BLaER1 (cell line): ENCODE measurements at regions not wholly inside any gene's neighbourhood (a gene's known extent, or its start where the extent isn't known, plus 50 kb on each side); places are given as distances from the start of the nearest gene placed in this dataset.

ENCODE experiments used
- H3K27ac ChIP-seq: shearing (Covaris generic); formaldehyde crosslinking; 2 replicates; pipeline ENCODE4 v1.8.1; 2022
- H3K27me3 ChIP-seq: shearing (Covaris generic); formaldehyde crosslinking; 2 replicates; pipeline ENCODE4 v1.8.1; 2022
- H3K36me3 ChIP-seq: shearing (Covaris generic); formaldehyde crosslinking; 2 replicates; pipeline ENCODE4 v1.8.1; 2022
- H3K4me1 ChIP-seq: shearing (Covaris generic); formaldehyde crosslinking; 2 replicates; pipeline ENCODE4 v1.8.1; 2022
- H3K4me2 ChIP-seq: shearing (Covaris generic); formaldehyde crosslinking; 2 replicates; pipeline ENCODE4 v1.8.1; 2022
- H3K4me3 ChIP-seq: shearing (Covaris generic); formaldehyde crosslinking; 2 replicates; pipeline ENCODE4 v1.8.1; 2022
- H3K9ac ChIP-seq: shearing (Covaris generic); formaldehyde crosslinking; 2 replicates; pipeline ENCODE4 v1.8.1; 2022
- H3K9me3 ChIP-seq: shearing (Covaris generic); formaldehyde crosslinking; 2 replicates; pipeline ENCODE4 v1.8.1; 2022
- H4K20me1 ChIP-seq: shearing (Covaris generic); formaldehyde crosslinking; 2 replicates; pipeline ENCODE4 v1.8.1; 2022
- Cebpa-rat ChIP-seq: shearing (Covaris generic); IDR thresholded peaks from 2 replicates; pipeline ENCODE4 v1.8.1; 2022

- Histone ChIP-seq H3K27ac (no peak overlapping the region), H3K4me1 (no peaks in the 10 kb centered on the region), H3K36me3 (no peaks in the 10 kb centered on the region), H3K9me3 (no peaks in the 10 kb centered on the region), H3K4me3 (no peak overlapping the region), H4K20me1 (no peaks in the 10 kb centered on the region), H3K4me2 (no peak overlapping the region), H3K27me3 (no peaks in the 10 kb centered on the region), H3K9ac (no peak overlapping the region)
- TF ChIP-seq Cebpa-rat: no peak
These were observed 129.3 kb upstream of the SMIM21 start for GRCh38 chr18:75556841-75557240.

GRCh38 chr18:75554644-75555185, 127.2 kb upstream of the SMIM21 start:
- Histone ChIP-seq H3K9ac (no peak overlapping the region), H4K20me1 (no peaks in the 10 kb centered on the region), H3K27ac (no peak overlapping the region), H3K27me3 (no peaks in the 10 kb centered on the region), H3K36me3 (no peaks in the 10 kb centered on the region), H3K4me1 (peaks cover 10% of the 10 kb centered on the region), H3K4me2 (no peak overlapping the region), H3K4me3 (no peak overlapping the region), H3K9me3 (no peaks in the 10 kb centered on the region)
- no peak for TF ChIP-seq Cebpa-rat

- Histone ChIP-seq H3K9ac (no peak overlapping the region), H3K4me2 (no peak overlapping the region), H3K9me3 (no peaks in the 10 kb centered on the region), H3K27ac (no peak overlapping the region), H3K4me3 (no peak overlapping the region), H4K20me1 (no peaks in the 10 kb centered on the region), H3K4me1 (peaks cover 11% of the 10 kb centered on the region), H3K36me3 (no peaks in the 10 kb centered on the region), H3K27me3 (no peaks in the 10 kb centered on the region)
- no peak for TF ChIP-seq Cebpa-rat
These were observed 126.7 kb upstream of the SMIM21 start for GRCh38 chr18:75554176-75554575.

- H3K36me3 ChIP-seq: no peaks in the 10 kb centered on the region
- no peak overlapping the region for H3K9ac ChIP-seq
- H3K4me3 ChIP-seq: no peak overlapping the region
- no peak overlapping the region for H3K4me2 ChIP-seq
- no peaks in the 10 kb centered on the region; the same call in 1 of the 2 replicates for H3K9me3 ChIP-seq
- H3K4me1 ChIP-seq: peaks cover 22% of the 10 kb centered on the region
- no peaks in the 10 kb centered on the region for H4K20me1 ChIP-seq
- H3K27me3 ChIP-seq: no peaks in the 10 kb centered on the region
- no peak overlapping the region for H3K27ac ChIP-seq
- TF ChIP-seq Cebpa-rat: no peak
These were observed 125.5 kb upstream of the SMIM21 start for GRCh38 chr18:75553021-75553420.

GRCh38 chr18:75551071-75551470, 123.6 kb upstream of the SMIM21 start:
- no peaks in the 10 kb centered on the region for H3K27me3 ChIP-seq

GRCh38 chr18:75548353-75548905, 120.9 kb upstream of the SMIM21 start:
- Histone ChIP-seq H3K4me1 (peaks cover 22% of the 10 kb centered on the region), H3K36me3 (no peaks in the 10 kb centered on the region), H3K27me3 (no peaks in the 10 kb centered on the region), H3K9ac (no peak overlapping the region), H3K9me3 (no peaks in the 10 kb centered on the region; the same call in 1 of the 2 replicates), H4K20me1 (no peaks in the 10 kb centered on the region), H3K4me2 (peak overlapping the region; percentile 32), H3K4me3 (no peak overlapping the region), H3K27ac (no peak overlapping the region)
- TF ChIP-seq Cebpa-rat: no peak

More at GRCh38 chr18:75551071-75551470, 123.6 kb upstream of the SMIM21 start:
- Histone ChIP-seq H3K4me1 (peaks cover 22% of the 10 kb centered on the region), H3K4me3 (no peak overlapping the region), H3K27ac (no peak overlapping the region), H3K4me2 (peak overlapping the region; percentile 46), H3K9me3 (no peaks in the 10 kb centered on the region; the same call in 1 of the 2 replicates), H3K9ac (no peak overlapping the region), H4K20me1 (no peaks in the 10 kb centered on the region), H3K36me3 (no peaks in the 10 kb centered on the region)
- TF ChIP-seq Cebpa-rat: no peak

GRCh38 chr18:75546964-75547363, 119.5 kb upstream of the SMIM21 start:
- Histone ChIP-seq H3K27me3 (no peaks in the 10 kb centered on the region), H3K36me3 (no peaks in the 10 kb centered on the region), H3K4me2 (no peak overlapping the region), H3K9me3 (no peaks in the 10 kb centered on the region; the same call in 1 of the 2 replicates), H3K27ac (no peak overlapping the region), H4K20me1 (no peaks in the 10 kb centered on the region), H3K4me3 (no peak overlapping the region), H3K4me1 (peaks cover 22% of the 10 kb centered on the region), H3K9ac (no peak overlapping the region)
- TF ChIP-seq Cebpa-rat: no peak

- Histone ChIP-seq H3K4me1 (peaks cover 12% of the 10 kb centered on the region), H3K4me2 (no peak overlapping the region), H4K20me1 (no peaks in the 10 kb centered on the region)
These were observed 117.7 kb upstream of the SMIM21 start for GRCh38 chr18:75545189-75545588.

GRCh38 chr18:75544496-75544895, 117.0 kb upstream of the SMIM21 start:
- Histone ChIP-seq H4K20me1 (no peaks in the 10 kb centered on the region), H3K4me1 (peaks cover 12% of the 10 kb centered on the region), H3K4me3 (no peak overlapping the region), H3K9me3 (no peaks in the 10 kb centered on the region; the same call in 1 of the 2 replicates), H3K27ac (no peak overlapping the region), H3K4me2 (no peak overlapping the region), H3K27me3 (no peaks in the 10 kb centered on the region), H3K36me3 (no peaks in the 10 kb centered on the region), H3K9ac (no peak overlapping the region)
- TF ChIP-seq Cebpa-rat: no peak

More at GRCh38 chr18:75545189-75545588, 117.7 kb upstream of the SMIM21 start:
- no peak for TF ChIP-seq Cebpa-rat
- Histone ChIP-seq H3K9me3 (no peaks in the 10 kb centered on the region; the same call in 1 of the 2 replicates), H3K27ac (no peak overlapping the region), H3K9ac (no peak overlapping the region), H3K4me3 (no peak overlapping the region), H3K36me3 (no peaks in the 10 kb centered on the region), H3K27me3 (no peaks in the 10 kb centered on the region)

- H3K4me2 ChIP-seq: no peak overlapping the region
These were observed 116.6 kb upstream of the SMIM21 start for GRCh38 chr18:75544051-75544481.

More at GRCh38 chr18:75544051-75544481, 116.6 kb upstream of the SMIM21 start:
- Histone ChIP-seq H3K27me3 (no peaks in the 10 kb centered on the region), H3K4me1 (peaks cover 10% of the 10 kb centered on the region), H3K9ac (no peak overlapping the region), H3K4me3 (no peak overlapping the region), H4K20me1 (no peaks in the 10 kb centered on the region), H3K36me3 (no peaks in the 10 kb centered on the region), H3K9me3 (no peaks in the 10 kb centered on the region; the same call in 1 of the 2 replicates), H3K27ac (no peak overlapping the region)
- no peak for TF ChIP-seq Cebpa-rat
